ENCODE measurements at regions not wholly inside any gene's neighbourhood (a gene's known extent, or its start where the extent isn't known, plus 50 kb on each side); places are given as distances from the start of the nearest gene placed in this dataset.
"Not testable (repeated sequence)": the region's sequence is repeated elsewhere in the genome, so short reads cannot be mapped to it uniquely, and the experiment has no call there.

- DNase-seq (ENCODE audit: low read depth in 3 of 3): no peak
Observed at GRCh38 chr9:29129763-29130162, 1556.5 kb upstream of the C9orf72 start.

- DNase-seq (ENCODE audit: low read depth in 3 of 3): no peak
Observed at GRCh38 chr9:29144476-29144875, 1571.2 kb upstream of the C9orf72 start.

GRCh38 chr9:29150606-29151005, 1577.3 kb upstream of the C9orf72 start:
- no peak for DNase-seq (ENCODE audit: low read depth in 3 of 3)

- DNase-seq (ENCODE audit: low read depth in 3 of 3): no peak
Observed at GRCh38 chr9:29160763-29161353, 1587.6 kb upstream of the C9orf72 start.

GRCh38 chr9:29174136-29174535, 1600.9 kb upstream of the C9orf72 start:
- DNase-seq (ENCODE audit: low read depth in 3 of 3): no peak

- no peak for DNase-seq (ENCODE audit: low read depth in 3 of 3)
Observed at GRCh38 chr9:29176231-29176630, 1603.0 kb upstream of the C9orf72 start.

GRCh38 chr9:29176786-29177185, 1603.5 kb upstream of the C9orf72 start:
- no peak for DNase-seq (ENCODE audit: low read depth in 3 of 3)

GRCh38 chr9:29183971-29184370, 1610.7 kb upstream of the C9orf72 start:
- no peak for DNase-seq (ENCODE audit: low read depth in 3 of 3)

- not testable (repeated sequence) for DNase-seq (ENCODE audit: low read depth in 3 of 3)
Observed at GRCh38 chr9:29188771-29189170, 1615.5 kb upstream of the C9orf72 start.

- DNase-seq (ENCODE audit: low read depth in 3 of 3): not testable (repeated sequence)
Observed at GRCh38 chr9:29189221-29189620, 1615.9 kb upstream of the C9orf72 start.

GRCh38 chr9:29198861-29199260, 1625.6 kb upstream of the C9orf72 start:
- no peak for DNase-seq (ENCODE audit: low read depth in 3 of 3)

GRCh38 chr9:29199975-29200374, 1626.7 kb upstream of the C9orf72 start:
- no peak for DNase-seq (ENCODE audit: low read depth in 3 of 3)

GRCh38 chr9:29200650-29201049, 1627.4 kb upstream of the C9orf72 start:
- no peak for DNase-seq (ENCODE audit: low read depth in 3 of 3)

GRCh38 chr9:29203244-29203930, 1630.1 kb upstream of the C9orf72 start:
- no peak for DNase-seq (ENCODE audit: low read depth in 3 of 3)

- DNase-seq (ENCODE audit: low read depth in 3 of 3): no peak
Observed at GRCh38 chr9:29208670-29209069, 1635.4 kb upstream of the C9orf72 start.

GRCh38 chr9:29209748-29210291, 1636.5 kb upstream of the C9orf72 start:
- no peak for DNase-seq (ENCODE audit: low read depth in 3 of 3)

- no peak for DNase-seq (ENCODE audit: low read depth in 3 of 3)
Observed at GRCh38 chr9:29211003-29211579, 1637.8 kb upstream of the C9orf72 start.

- DNase-seq (ENCODE audit: low read depth in 3 of 3): peak in 2 of 3 experiments; percentile 9 to 31
Observed at GRCh38 chr9:29211580-29212396, 1638.5 kb upstream of the C9orf72 start.

- DNase-seq (ENCODE audit: low read depth in 3 of 3): no peak
Observed at GRCh38 chr9:29212397-29213387, 1639.4 kb upstream of the C9orf72 start.

- DNase-seq (ENCODE audit: low read depth in 3 of 3): no peak
Observed at GRCh38 chr9:29213417-29214153, 1640.3 kb upstream of the C9orf72 start, which contains the start of gene LINGO2. Gene LINGO2 (minus strand): TSS chr9:29213601.

Data from stimulated activated CD4-positive, alpha-beta T cell treated with anti-CD3 and anti-CD28 coated beads, TNF-alpha, amount 100 ng/mL, for 24 hours (primary cell).